ENCODE measurements at regions not wholly inside any gene's neighbourhood (a gene's known extent, or its start where the extent isn't known, plus 50 kb on each side); places are given as distances from the start of the nearest gene placed in this dataset.

DNA sequence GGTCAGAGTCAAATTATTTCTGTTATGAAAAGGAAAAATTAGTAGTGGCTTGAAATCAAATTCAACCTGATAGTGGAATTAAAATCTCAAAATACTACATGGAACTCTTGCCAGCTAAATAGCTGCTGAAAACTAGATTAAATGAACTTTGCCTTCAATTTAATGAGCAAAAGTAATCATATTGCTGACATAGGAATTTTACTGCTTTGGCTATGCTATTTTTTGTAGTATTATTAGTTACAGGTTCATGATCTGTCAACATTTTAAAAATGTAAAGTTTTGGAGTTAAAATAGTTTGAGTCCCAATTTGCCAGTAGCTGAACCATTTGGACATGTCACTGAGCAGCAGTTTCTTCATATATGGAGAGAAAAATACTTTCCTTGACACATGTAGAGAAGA is 81.4 kb downstream of the RERGL start:
- Histone ChIP-seq H3K9ac (no peak overlapping the region), H3K4me1 (no peaks in the 10 kb centered on the region), H3K36me3 (no peaks in the 10 kb centered on the region), H4K20me1 (no peaks in the 10 kb centered on the region), H3K9me3 (replicated peaks in 1 of 11) (no peaks in the 10 kb centered on the region), H3K4me3 (no peak overlapping the region), H3K27me3 (no peaks in the 10 kb centered on the region), H3K4me2 (no peak overlapping the region), H3K27ac (no peak overlapping the region)
- no peak for TF ChIP-seq Cebpa-rat (IDR thresholded peaks at IDR 0.05)

GRCh38 chr12:17999174-17999801 is 90.7 kb downstream of the RERGL start:
- no peak for TF ChIP-seq Cebpa-rat (IDR thresholded peaks at IDR 0.05)
- Histone ChIP-seq H3K27me3 (no peaks in the 10 kb centered on the region), H3K27ac (no peak overlapping the region), H3K4me2 (no peak overlapping the region), H3K9ac (no peak overlapping the region), H3K9me3 (replicated peaks in 1 of 11) (peaks cover 27 to 30% (median 29%) of the 10 kb centered on the region in 11 experiments), H4K20me1 (no peaks in the 10 kb centered on the region), H3K4me1 (no peaks in the 10 kb centered on the region), H3K4me3 (no peak overlapping the region), H3K36me3 (no peaks in the 10 kb centered on the region)

- Histone ChIP-seq H3K9ac (no peak overlapping the region), H4K20me1 (no peaks in the 10 kb centered on the region), H3K27ac (no peak overlapping the region), H3K27me3 (no peaks in the 10 kb centered on the region), H3K9me3 (replicated peaks in 1 of 11) (no peaks in the 10 kb centered on the region), H3K36me3 (no peaks in the 10 kb centered on the region), H3K4me2 (no peak overlapping the region), H3K4me3 (no peak overlapping the region), H3K4me1 (no peaks in the 10 kb centered on the region)
- TF ChIP-seq Cebpa-rat (IDR thresholded peaks at IDR 0.05), result no peak
These were observed 97.9 kb downstream of the RERGL start for GRCh38 chr12:17992002-17992656.

DNA sequence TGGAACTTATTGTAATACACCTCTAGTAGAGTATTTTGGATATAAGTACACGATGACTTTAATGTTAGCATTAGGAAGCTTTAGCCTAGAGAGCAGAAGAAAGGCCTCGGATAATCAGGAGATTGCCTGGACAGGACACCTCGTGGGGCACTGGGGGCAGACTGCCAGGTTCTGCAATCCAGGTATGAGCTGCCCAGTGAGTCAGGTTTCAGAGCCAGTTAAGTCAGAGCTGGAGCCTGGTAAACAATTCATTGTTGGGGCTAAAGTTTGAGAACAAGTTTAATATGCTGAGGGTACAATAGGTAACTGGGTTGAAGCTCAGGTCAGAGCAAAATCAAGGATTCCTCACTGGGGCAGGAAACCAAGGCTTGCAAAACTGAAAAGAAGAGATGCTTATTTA is 107.4 kb downstream of the RERGL start:
- Histone ChIP-seq H4K20me1 (no peaks in the 10 kb centered on the region), H3K4me3 (no peak overlapping the region), H3K4me2 (no peak overlapping the region), H3K36me3 (no peaks in the 10 kb centered on the region), H3K27ac (no peak overlapping the region), H3K9ac (no peak overlapping the region), H3K27me3 (no peaks in the 10 kb centered on the region), H3K9me3 (replicated peaks in 1 of 11) (no peaks in the 10 kb centered on the region), H3K4me1 (no peaks in the 10 kb centered on the region)
- no peak for TF ChIP-seq Cebpa-rat (IDR thresholded peaks at IDR 0.05)

DNA sequence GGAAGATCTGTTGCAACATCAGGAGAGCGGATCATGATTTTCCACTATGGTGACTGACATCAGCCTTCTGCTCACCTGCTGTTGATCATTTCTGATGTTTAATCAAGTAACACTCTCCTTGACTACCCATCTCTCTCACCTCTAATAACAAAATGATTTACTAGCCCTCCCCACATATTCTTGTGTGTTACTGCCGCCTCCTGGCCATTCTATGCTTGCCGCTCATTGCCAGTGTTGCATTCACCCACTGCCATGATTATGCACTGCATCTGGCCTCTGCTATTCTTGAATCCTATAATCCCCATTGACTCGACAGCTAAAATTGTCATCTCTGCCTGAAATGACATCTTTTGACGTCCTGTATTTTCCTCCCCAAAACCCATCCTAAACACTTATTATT is 113.8 kb downstream of the RERGL start:
- Histone ChIP-seq H3K4me3 (no peak overlapping the region), H4K20me1 (no peaks in the 10 kb centered on the region), H3K27me3 (no peaks in the 10 kb centered on the region), H3K27ac (no peak overlapping the region), H3K4me2 (no peak overlapping the region), H3K36me3 (no peaks in the 10 kb centered on the region), H3K9me3 (replicated peaks in 1 of 11) (no peaks in the 10 kb centered on the region), H3K9ac (no peak overlapping the region), H3K4me1 (no peaks in the 10 kb centered on the region)
- TF ChIP-seq Cebpa-rat (IDR thresholded peaks at IDR 0.05), result no peak

DNA sequence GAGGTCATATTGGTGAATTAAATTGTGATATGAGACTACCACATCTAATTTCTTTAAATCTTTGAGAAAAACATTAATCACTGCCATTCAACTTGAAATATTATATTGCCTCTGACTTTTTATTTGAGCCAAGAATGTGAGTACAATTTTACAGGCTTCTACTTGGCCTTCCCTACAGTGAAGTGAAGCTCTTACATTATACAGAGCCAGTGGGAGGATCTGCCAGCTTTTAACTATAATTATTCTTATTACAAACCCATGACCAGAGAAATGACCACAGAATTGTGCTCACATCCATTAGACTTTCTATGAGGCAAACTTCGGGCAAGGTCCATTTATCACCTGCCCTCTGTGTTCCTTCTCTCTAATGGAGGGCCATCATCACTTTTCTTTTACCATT is 114.2 kb downstream of the RERGL start:
- Histone ChIP-seq H3K4me2 (no peak overlapping the region), H4K20me1 (no peaks in the 10 kb centered on the region), H3K27me3 (no peaks in the 10 kb centered on the region), H3K9me3 (replicated peaks in 1 of 11) (no peaks in the 10 kb centered on the region), H3K9ac (no peak overlapping the region), H3K4me1 (no peaks in the 10 kb centered on the region), H3K36me3 (no peaks in the 10 kb centered on the region), H3K27ac (no peak overlapping the region), H3K4me3 (no peak overlapping the region)
- TF ChIP-seq Cebpa-rat (IDR thresholded peaks at IDR 0.05), result no peak

- Histone ChIP-seq H3K9ac (no peak overlapping the region), H4K20me1 (no peaks in the 10 kb centered on the region), H3K36me3 (no peaks in the 10 kb centered on the region), H3K9me3 (replicated peaks in 1 of 11) (no peaks in the 10 kb centered on the region), H3K27me3 (no peaks in the 10 kb centered on the region), H3K4me2 (no peak overlapping the region), H3K4me1 (no peaks in the 10 kb centered on the region), H3K4me3 (no peak overlapping the region), H3K27ac (no peak overlapping the region)
- no peak for TF ChIP-seq Cebpa-rat (IDR thresholded peaks at IDR 0.05)
These were observed 114.8 kb downstream of the RERGL start for GRCh38 chr12:17975239-17975638.

- no peaks in the 10 kb centered on the region for H3K36me3 ChIP-seq
- H4K20me1 ChIP-seq, result no peaks in the 10 kb centered on the region
- no peak overlapping the region for H3K27ac ChIP-seq
- H3K4me3 ChIP-seq, result no peak overlapping the region
- no peak overlapping the region for H3K9ac ChIP-seq
- no peak for TF ChIP-seq Cebpa-rat (IDR thresholded peaks at IDR 0.05)
- no peaks in the 10 kb centered on the region for H3K4me1 ChIP-seq
- 0 out of 22 replicates have a peak, but pooled peaks cover 0 to 7% (median 0%) of the 10 kb centered on the region in 11 experiments for H3K9me3 ChIP-seq (replicated peaks in 1 of 11)
- H3K27me3 ChIP-seq, result no peaks in the 10 kb centered on the region
- H3K4me2 ChIP-seq, result no peak overlapping the region
These were observed 118.1 kb downstream of the RERGL start for GRCh38 chr12:17971850-17972249.

- TF ChIP-seq Cebpa-rat (IDR thresholded peaks at IDR 0.05), result no peak
- no peaks in the 10 kb centered on the region for H4K20me1 ChIP-seq
- H3K36me3 ChIP-seq, result no peaks in the 10 kb centered on the region
- no peak overlapping the region for H3K4me2 ChIP-seq
- no peak overlapping the region for H3K9ac ChIP-seq
- H3K9me3 ChIP-seq (replicated peaks in 1 of 11), result no peaks in the 10 kb centered on the region; a peak in 1 of 22 replicates
- no peaks in the 10 kb centered on the region for H3K27me3 ChIP-seq
- no peak overlapping the region for H3K27ac ChIP-seq
- H3K4me3 ChIP-seq, result no peak overlapping the region
- H3K4me1 ChIP-seq, result peaks cover under 1 to 10% (median 6%) of the 10 kb centered on the region in 10 experiments; a peak in 18 of 20 replicates
These were observed 135.2 kb downstream of the RERGL start for GRCh38 chr12:17954788-17955187.

DNA sequence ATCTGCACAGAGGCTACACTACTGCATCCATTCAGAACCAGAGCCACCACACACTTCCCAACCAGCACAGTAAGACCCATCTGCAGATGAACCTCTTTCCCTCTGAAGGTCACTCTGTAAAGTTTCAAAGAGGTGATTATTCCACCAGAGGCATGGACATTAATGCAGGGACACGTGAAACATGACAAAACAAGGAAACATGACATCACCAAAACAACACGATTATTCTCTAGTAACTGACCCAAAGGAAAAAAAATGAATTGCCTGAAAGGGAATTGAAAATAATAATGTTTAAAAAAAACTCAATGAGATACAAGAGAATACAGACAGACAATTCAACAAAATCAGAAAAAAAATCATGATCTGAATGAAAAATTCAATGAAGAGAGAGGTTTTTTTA is 139.1 kb downstream of the RERGL start:
- H3K4me1 ChIP-seq, result peaks cover 7 to 18% (median 12%) of the 10 kb centered on the region in 10 experiments; a peak in 19 of 20 replicates

More for the DNA sequence above, 139.1 kb downstream of the RERGL start:
- Histone ChIP-seq H3K4me3 (no peak overlapping the region), H3K27me3 (no peaks in the 10 kb centered on the region), H3K4me2 (0 out of 22 replicates have a peak overlapping the region, but pooled peaks of 1 of the 11 experiments have one; percentile 60), H3K27ac (peak overlapping the region in 1 of 11 experiments; percentile 65; a peak in 1 of 22 replicates), H3K9ac (no peak overlapping the region), H4K20me1 (no peaks in the 10 kb centered on the region), H3K36me3 (no peaks in the 10 kb centered on the region), H3K9me3 (replicated peaks in 1 of 11) (no peaks in the 10 kb centered on the region; a peak in 1 of 22 replicates)
- TF ChIP-seq Cebpa-rat (IDR thresholded peaks at IDR 0.05), result no peak
